ENCODE measurements at regions not wholly inside any gene's neighbourhood (a gene's known extent, or its start where the extent isn't known, plus 50 kb on each side); places are given as distances from the start of the nearest gene placed in this dataset.

- Histone ChIP-seq H4K20me1 (ENCODE audit: insufficient read depth, low read depth, low read length) (no peaks in the 10 kb centered on the region), H3K4me2 (ENCODE audit: low read depth, low read length, poor library complexity, severe bottlenecking) (no peak overlapping the region), H3K4me3 (ENCODE audit: low read length) (no peak overlapping the region), H3K4me1 (ENCODE audit: low read length) (no peaks in the 10 kb centered on the region), H3K9ac (ENCODE audit: low read length) (no peak overlapping the region), H3K79me2 (ENCODE audit: low read length) (no peaks in the 10 kb centered on the region), H2AFZ (ENCODE audit: low read length) (no peak overlapping the region), H3K27ac (ENCODE audit: low read length) (no peak overlapping the region), H3K36me3 (ENCODE audit: insufficient read depth, low read length) (no peaks in the 10 kb centered on the region), H3K27me3 (ENCODE audit: low read length) (no peaks in the 10 kb centered on the region), H3K9me2 (replicated peaks; ENCODE audit: insufficient read depth, low read length) (no peaks in the 10 kb centered on the region), H3K9me3 (ENCODE audit: low read length) (peaks cover 80% of the 10 kb centered on the region)
- DNase-seq, result no peak
These were observed 1057.0 kb upstream of the CNTN5 start for GRCh38 chr11:97963528-97964331.

DNA sequence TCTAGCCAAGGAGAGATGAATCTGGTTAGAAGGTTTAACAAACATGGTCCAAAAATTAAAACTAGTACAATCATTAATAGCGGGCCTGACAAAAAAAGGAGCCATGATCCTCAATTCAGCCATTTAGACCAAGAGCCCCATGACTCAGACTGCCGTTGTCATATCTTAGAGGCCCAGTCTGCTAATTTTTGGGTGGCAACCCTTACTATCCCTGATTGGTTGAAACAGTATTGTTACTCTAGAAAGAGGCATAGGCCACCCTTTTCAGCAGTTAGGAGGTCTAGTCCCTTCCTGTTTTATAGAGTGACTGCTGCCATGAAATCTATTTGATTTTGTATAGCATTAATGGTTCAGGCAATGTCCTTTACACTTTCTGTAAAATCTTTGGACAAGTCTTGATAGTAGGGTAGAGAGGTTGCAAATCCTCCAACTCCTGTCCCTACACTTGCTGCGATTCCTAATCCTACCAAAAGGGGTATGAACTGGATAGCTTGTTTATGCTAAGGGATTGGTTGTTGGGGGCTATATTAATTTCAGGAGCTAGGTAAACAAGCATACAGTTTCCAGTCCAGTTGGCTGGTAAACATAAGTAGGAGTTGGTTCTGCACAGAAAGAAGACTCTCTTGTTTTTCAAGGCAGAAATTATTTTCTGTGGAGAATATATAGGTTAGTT is 1056.3 kb upstream of the CNTN5 start:
- Histone ChIP-seq H3K4me1 (ENCODE audit: low read length) (no peaks in the 10 kb centered on the region), H3K27ac (ENCODE audit: low read length) (no peak overlapping the region), H3K9me2 (replicated peaks; ENCODE audit: insufficient read depth, low read length) (no peaks in the 10 kb centered on the region), H4K20me1 (ENCODE audit: insufficient read depth, low read depth, low read length) (no peaks in the 10 kb centered on the region), H3K4me2 (ENCODE audit: low read depth, low read length, poor library complexity, severe bottlenecking) (no peak overlapping the region), H3K9me3 (ENCODE audit: low read length) (peaks cover 83% of the 10 kb centered on the region), H3K27me3 (ENCODE audit: low read length) (no peaks in the 10 kb centered on the region), H3K4me3 (ENCODE audit: low read length) (no peak overlapping the region), H3K9ac (ENCODE audit: low read length) (no peak overlapping the region), H3K36me3 (ENCODE audit: insufficient read depth, low read length) (no peaks in the 10 kb centered on the region), H2AFZ (ENCODE audit: low read length) (no peak overlapping the region), H3K79me2 (ENCODE audit: low read length) (no peaks in the 10 kb centered on the region)
- DNase-seq, result no peak

DNA sequence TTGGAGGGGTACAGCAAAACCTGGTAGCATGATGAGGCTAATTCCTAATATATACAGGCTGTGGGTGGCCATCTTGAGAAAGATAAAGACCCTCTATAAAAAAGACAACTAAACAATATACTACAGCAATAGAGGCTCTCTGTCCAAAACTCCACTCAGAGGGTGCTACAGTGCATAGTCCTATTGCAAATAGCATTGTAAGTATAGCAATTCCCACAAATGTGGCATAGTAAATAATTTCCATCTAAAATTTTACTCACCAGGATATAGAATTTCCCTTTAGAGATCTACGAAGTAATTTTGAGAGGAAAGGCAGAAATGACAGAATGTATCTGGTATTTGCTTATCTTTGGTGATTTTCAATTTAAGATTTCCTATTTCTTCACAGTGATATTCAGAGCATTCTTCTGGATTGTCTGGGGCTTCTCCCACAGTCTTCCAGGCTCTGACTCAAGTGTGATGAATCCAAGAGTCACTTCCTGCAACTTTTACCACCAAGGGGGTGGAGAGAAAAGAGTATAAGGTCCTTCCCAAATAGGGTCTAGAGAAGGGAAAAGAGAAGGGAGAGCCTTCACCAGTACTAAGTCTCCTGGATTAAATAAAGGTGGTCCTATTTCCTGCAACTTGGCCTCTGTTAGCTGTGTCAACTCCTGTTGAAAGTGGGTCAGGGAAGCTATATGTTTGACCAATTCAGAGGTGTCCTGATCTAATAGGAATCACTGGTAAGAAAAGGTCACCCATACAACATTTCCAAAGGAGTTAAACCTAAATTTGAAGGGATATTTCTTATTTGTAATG is 1054.7 kb upstream of the CNTN5 start:
- Histone ChIP-seq H3K9me3 (ENCODE audit: low read length) (peaks cover 88% of the 10 kb centered on the region), H3K9ac (ENCODE audit: low read length) (no peak overlapping the region), H4K20me1 (ENCODE audit: insufficient read depth, low read depth, low read length) (no peaks in the 10 kb centered on the region), H3K36me3 (ENCODE audit: insufficient read depth, low read length) (no peaks in the 10 kb centered on the region), H3K4me3 (ENCODE audit: low read length) (no peak overlapping the region), H3K9me2 (replicated peaks; ENCODE audit: insufficient read depth, low read length) (no peaks in the 10 kb centered on the region), H3K27me3 (ENCODE audit: low read length) (no peaks in the 10 kb centered on the region), H3K4me2 (ENCODE audit: low read depth, low read length, poor library complexity, severe bottlenecking) (no peak overlapping the region), H3K27ac (ENCODE audit: low read length) (no peak overlapping the region), H3K79me2 (ENCODE audit: low read length) (no peaks in the 10 kb centered on the region), H2AFZ (ENCODE audit: low read length) (no peak overlapping the region), H3K4me1 (ENCODE audit: low read length) (no peaks in the 10 kb centered on the region)
- DNase-seq, result no peak

DNA sequence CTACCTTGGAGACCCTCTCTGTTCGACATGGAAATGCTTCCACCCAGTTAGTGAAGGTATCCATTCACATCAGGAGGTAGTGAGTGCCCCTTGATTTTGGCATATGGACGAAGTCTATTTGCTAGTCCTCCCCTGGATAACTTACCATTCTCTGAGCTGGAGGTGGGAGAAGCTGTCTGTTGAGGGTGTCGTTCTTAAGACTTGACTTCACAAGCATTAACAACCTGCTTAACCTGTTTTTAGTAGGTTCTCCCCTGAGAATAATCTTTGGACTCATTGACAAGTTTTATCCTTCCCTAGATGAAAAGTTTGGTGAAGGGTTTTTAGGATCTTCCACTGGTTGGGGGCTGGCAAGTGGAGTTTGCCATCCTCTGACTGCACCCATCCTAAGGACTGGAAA is 1053.8 kb upstream of the CNTN5 start:
- Histone ChIP-seq H3K9ac (ENCODE audit: low read length) (no peak overlapping the region), H3K9me2 (replicated peaks; ENCODE audit: insufficient read depth, low read length) (no peaks in the 10 kb centered on the region), H2AFZ (ENCODE audit: low read length) (no peak overlapping the region), H3K36me3 (ENCODE audit: insufficient read depth, low read length) (no peaks in the 10 kb centered on the region), H3K4me2 (ENCODE audit: low read depth, low read length, poor library complexity, severe bottlenecking) (no peak overlapping the region), H3K27me3 (ENCODE audit: low read length) (no peaks in the 10 kb centered on the region), H4K20me1 (ENCODE audit: insufficient read depth, low read depth, low read length) (no peaks in the 10 kb centered on the region), H3K9me3 (ENCODE audit: low read length) (peaks cover 90% of the 10 kb centered on the region), H3K4me1 (ENCODE audit: low read length) (no peaks in the 10 kb centered on the region), H3K27ac (ENCODE audit: low read length) (no peak overlapping the region), H3K4me3 (ENCODE audit: low read length) (no peak overlapping the region), H3K79me2 (ENCODE audit: low read length) (no peaks in the 10 kb centered on the region)
- no peak for DNase-seq

DNA sequence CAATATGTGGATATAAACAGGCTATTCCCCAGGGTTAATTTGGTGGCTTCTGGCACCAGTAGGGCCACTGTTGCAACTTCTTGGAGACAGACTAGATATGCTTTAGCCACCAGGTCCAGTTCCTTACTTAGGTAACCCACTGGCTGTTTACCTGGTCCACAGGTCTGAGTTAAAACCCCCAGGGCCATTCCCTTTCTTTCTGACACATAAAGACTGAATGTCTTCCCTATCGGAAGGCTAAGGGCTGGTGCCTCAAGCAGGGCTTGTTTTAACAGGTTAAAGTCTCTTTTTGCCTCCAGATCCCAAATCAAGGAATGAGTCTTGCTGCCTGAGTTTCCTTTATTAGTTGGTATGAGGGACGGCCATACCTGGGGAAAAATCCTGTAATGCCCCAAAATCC is 1052.7 kb upstream of the CNTN5 start:
- H3K27me3 ChIP-seq (ENCODE audit: low read length), result no peaks in the 10 kb centered on the region
- no peak overlapping the region for H3K4me2 ChIP-seq (ENCODE audit: low read depth, low read length, poor library complexity, severe bottlenecking)
- H3K4me3 ChIP-seq (ENCODE audit: low read length), result no peak overlapping the region
- H3K79me2 ChIP-seq (ENCODE audit: low read length), result no peaks in the 10 kb centered on the region
- H3K9me3 ChIP-seq (ENCODE audit: low read length), result peaks cover 85% of the 10 kb centered on the region
- no peaks in the 10 kb centered on the region for H4K20me1 ChIP-seq (ENCODE audit: insufficient read depth, low read depth, low read length)
- H2AFZ ChIP-seq (ENCODE audit: low read length), result no peak overlapping the region
- no peak overlapping the region for H3K9ac ChIP-seq (ENCODE audit: low read length)
- H3K4me1 ChIP-seq (ENCODE audit: low read length), result no peaks in the 10 kb centered on the region
- no peak for DNase-seq
- H3K9me2 ChIP-seq (replicated peaks; ENCODE audit: insufficient read depth, low read length), result no peaks in the 10 kb centered on the region
- no peak overlapping the region for H3K27ac ChIP-seq (ENCODE audit: low read length)
- no peaks in the 10 kb centered on the region for H3K36me3 ChIP-seq (ENCODE audit: insufficient read depth, low read length)

DNA sequence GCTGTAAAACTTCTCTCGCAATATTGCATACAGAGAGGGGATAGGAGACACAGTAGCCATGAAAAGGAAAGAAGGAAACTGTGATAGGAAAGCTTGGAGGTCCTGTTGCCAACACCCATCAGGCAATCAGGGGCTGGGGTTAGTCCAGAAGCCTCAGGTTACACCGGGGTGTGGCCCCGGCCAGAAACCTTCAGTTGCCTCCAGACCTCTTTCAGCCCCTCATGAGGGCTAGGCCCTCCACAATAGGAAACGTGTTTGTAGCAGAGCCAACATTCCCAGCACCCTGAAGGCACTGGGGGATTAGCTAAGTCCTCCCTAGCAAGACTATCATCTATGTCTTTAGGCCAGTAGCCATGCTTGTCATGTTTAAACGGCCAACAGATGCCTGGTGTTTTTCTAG is 1048.0 kb upstream of the CNTN5 start:
- Histone ChIP-seq H3K4me3 (ENCODE audit: low read length) (no peak overlapping the region; the same call in 1 of the 2 replicates), H3K79me2 (ENCODE audit: low read length) (no peaks in the 10 kb centered on the region), H2AFZ (ENCODE audit: low read length) (0 out of 2 replicates have a peak overlapping the region, but pooled peaks have one; percentile 27), H3K36me3 (ENCODE audit: insufficient read depth, low read length) (no peaks in the 10 kb centered on the region), H3K4me2 (ENCODE audit: low read depth, low read length, poor library complexity, severe bottlenecking) (no peak overlapping the region), H3K9me2 (replicated peaks; ENCODE audit: insufficient read depth, low read length) (no peaks in the 10 kb centered on the region), H4K20me1 (ENCODE audit: insufficient read depth, low read depth, low read length) (no peaks in the 10 kb centered on the region), H3K27me3 (ENCODE audit: low read length) (no peaks in the 10 kb centered on the region), H3K4me1 (ENCODE audit: low read length) (no peaks in the 10 kb centered on the region), H3K9me3 (ENCODE audit: low read length) (peaks cover 68% of the 10 kb centered on the region), H3K9ac (ENCODE audit: low read length) (no peak overlapping the region), H3K27ac (ENCODE audit: low read length) (no peak overlapping the region)
- DNase-seq, result no peak

- H3K4me2 ChIP-seq (ENCODE audit: low read depth, low read length, poor library complexity, severe bottlenecking), result no peak overlapping the region
- DNase-seq, result no peak
- no peak overlapping the region for H3K27ac ChIP-seq (ENCODE audit: low read length)
- H3K36me3 ChIP-seq (ENCODE audit: insufficient read depth, low read length), result no peaks in the 10 kb centered on the region
- no peak overlapping the region for H2AFZ ChIP-seq (ENCODE audit: low read length)
- H3K9me2 ChIP-seq (replicated peaks; ENCODE audit: insufficient read depth, low read length), result no peaks in the 10 kb centered on the region
- H3K79me2 ChIP-seq (ENCODE audit: low read length), result no peaks in the 10 kb centered on the region
- H3K9me3 ChIP-seq (ENCODE audit: low read length), result peaks cover 66% of the 10 kb centered on the region
- H4K20me1 ChIP-seq (ENCODE audit: insufficient read depth, low read depth, low read length), result no peaks in the 10 kb centered on the region
- no peaks in the 10 kb centered on the region for H3K4me1 ChIP-seq (ENCODE audit: low read length)
- H3K4me3 ChIP-seq (ENCODE audit: low read length), result no peak overlapping the region; the same call in 1 of the 2 replicates
- no peaks in the 10 kb centered on the region for H3K27me3 ChIP-seq (ENCODE audit: low read length)
- no peak overlapping the region for H3K9ac ChIP-seq (ENCODE audit: low read length)
These were observed 1047.3 kb upstream of the CNTN5 start for GRCh38 chr11:97973352-97973857.
